Hindlimb muscle (tissue), 1 donor: ENCODE measurements at regions not wholly inside any gene's neighbourhood (a gene's known extent, or its start where the extent isn't known, plus 50 kb on each side); places are given as distances from the start of the nearest gene placed in this dataset.
A peak's percentile ranks its signal among the peaks of the same experiment; 100 is the strongest.

Experiments used
- DNase-seq: peaks from one replicate; pipeline ENCODE4 v3.0.0-alpha.2; 2013

- no peak for DNase-seq
Observed at GRCh38 chr21:38712071-38712470, 93.7 kb upstream of the ETS2 start.

GRCh38 chr21:38712664-38713063 is 93.1 kb upstream of the ETS2 start:
- no peak for DNase-seq

GRCh38 chr21:38714039-38714817 is 91.5 kb upstream of the ETS2 start:
- no peak for DNase-seq

- DNase-seq, result no peak
Observed at GRCh38 chr21:38714999-38715398, 90.7 kb upstream of the ETS2 start.

DNA sequence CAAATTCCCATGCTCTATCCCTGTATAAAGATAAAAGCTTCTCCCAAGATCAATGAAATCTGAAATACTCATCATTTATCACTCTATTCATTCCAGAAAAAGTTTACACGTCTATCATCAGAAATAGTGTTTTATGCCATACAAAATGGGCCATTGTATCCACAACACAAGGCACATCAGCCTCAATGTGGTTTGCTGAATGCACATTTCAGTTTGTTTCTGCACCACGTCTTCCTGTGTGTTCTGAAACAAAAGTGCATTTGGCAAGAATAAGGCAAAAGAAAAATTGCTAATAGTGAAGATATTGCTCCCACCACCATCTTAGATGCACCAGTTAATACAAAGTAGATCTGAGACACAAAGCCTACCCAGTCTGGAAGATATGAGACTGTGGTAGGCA is 89.6 kb upstream of the ETS2 start:
- no peak for DNase-seq

DNA sequence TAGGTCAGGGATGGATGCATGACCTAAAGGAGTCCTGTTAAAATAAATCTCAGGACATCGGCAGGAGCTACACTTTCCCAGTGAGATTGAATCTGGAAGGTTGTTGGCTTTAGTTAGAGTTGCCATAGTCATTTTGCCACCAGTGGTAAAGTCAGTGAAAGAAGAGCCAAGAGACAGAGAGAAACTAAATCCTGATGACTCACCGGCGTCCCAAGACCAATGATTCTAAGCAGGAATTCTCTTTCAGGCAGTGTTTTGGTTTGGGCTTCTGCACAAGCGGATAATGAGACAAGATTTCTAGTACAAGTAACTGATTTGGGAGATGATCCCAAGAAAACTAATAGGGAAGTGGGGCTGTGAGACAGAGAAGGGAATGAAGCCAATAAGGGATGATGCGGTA is 88.8 kb upstream of the ETS2 start:
- DNase-seq, result no peak

- DNase-seq, result no peak
Observed at GRCh38 chr21:38718481-38718880, 87.2 kb upstream of the ETS2 start.

GRCh38 chr21:38720074-38720473 is 85.7 kb upstream of the ETS2 start:
- DNase-seq, result no peak

- no peak for DNase-seq
Observed at GRCh38 chr21:38721055-38721454, 84.7 kb upstream of the ETS2 start.

DNA sequence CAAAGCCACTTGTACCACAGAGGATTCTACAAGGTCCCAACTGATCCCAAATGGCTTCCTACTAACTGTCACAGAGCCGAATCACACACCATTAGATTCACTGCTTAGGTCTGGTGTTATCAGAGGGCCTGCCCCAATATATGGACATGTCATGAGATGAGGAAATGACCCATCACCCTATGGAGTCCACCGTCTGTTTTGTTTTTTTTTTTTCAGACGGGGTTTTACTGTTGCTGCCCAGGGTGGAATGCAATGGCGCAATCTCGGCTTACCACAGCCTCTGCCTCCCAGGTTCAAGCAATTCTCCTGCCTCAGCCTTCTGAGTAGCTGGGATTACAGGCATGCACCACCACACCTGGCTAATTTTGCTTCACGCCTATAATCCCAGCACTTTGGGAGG is 83.8 kb upstream of the ETS2 start:
- no peak for DNase-seq

DNA sequence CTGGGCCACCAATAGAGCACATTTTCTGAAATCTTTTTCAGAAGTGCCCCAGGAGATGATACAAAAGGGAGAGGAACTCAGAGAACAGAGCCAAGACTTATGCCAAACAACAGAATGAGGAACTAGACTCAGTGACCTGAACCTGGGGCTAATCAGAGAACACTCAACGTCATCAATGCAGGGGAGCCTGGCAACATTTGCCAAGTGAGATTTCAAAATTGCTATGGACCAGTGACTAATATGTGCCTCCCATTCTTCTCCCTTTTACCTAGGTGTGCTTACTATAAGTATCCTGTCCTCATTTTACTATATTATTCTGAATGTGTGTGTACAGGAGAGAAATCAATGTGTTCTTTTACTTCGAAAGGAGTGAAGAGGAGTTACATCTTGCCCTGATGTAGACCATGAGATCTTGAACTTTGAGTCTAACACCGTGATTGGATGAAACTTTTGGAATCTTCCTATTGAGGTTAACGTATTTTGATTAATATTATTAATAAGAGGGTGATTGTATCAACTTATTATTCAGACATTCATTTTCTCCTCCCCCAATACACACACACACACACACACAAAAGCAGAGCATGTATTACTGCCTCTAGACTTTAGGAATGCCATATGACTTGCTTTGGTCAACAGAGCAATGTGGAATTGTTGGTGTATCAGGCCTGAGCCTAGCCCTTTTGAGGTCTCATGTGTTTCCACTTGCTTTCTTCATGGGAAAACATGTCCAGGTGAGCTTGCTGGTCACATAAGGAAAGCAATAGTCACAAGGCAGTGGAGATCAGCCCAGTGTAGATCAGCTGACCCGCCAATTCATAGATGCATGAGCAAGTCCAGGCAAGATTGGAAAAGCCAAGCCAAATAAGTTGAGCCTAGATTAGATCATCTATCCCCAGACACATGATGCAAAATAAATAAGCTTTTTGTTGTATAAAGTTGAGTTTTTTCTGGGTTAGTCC is 80.3 kb upstream of the ETS2 start:
- no peak for DNase-seq

GRCh38 chr21:38726482-38726881 is 79.2 kb upstream of the ETS2 start:
- no peak for DNase-seq

GRCh38 chr21:38729291-38729690 is 76.4 kb upstream of the ETS2 start:
- DNase-seq, result no peak

DNA sequence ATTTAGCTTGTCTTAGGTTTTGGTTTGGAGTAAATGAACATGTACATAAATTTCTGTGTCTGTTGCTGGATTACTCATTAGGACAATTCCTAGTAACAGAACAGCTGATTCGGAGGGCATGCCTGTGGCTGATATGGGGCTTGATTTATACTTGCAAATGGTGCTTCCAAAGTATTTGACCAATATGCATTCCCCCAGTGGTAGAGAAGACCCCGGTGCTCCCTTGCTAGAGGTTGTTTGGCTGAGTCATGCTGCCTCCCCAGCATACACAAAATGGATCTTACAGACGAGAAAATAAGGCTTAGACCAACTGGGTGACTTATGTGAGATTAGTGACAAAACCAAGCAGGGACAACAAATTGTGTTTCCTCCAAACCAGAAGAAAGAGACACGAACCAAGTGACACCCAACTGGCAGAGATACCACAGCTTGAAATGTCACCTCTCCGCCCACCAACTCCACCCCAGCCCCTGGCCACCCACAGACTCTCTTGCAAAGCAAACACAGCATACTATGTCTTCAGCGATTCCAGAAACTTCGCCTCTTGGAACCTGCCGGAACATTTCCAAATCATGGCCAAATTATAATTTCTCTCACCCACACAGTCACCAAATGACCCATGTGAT is 75.9 kb upstream of the ETS2 start:
- DNase-seq, result no peak

- peak; percentile 87 for DNase-seq
Observed at GRCh38 chr21:38733972-38734546, 71.7 kb upstream of the ETS2 start.

DNA sequence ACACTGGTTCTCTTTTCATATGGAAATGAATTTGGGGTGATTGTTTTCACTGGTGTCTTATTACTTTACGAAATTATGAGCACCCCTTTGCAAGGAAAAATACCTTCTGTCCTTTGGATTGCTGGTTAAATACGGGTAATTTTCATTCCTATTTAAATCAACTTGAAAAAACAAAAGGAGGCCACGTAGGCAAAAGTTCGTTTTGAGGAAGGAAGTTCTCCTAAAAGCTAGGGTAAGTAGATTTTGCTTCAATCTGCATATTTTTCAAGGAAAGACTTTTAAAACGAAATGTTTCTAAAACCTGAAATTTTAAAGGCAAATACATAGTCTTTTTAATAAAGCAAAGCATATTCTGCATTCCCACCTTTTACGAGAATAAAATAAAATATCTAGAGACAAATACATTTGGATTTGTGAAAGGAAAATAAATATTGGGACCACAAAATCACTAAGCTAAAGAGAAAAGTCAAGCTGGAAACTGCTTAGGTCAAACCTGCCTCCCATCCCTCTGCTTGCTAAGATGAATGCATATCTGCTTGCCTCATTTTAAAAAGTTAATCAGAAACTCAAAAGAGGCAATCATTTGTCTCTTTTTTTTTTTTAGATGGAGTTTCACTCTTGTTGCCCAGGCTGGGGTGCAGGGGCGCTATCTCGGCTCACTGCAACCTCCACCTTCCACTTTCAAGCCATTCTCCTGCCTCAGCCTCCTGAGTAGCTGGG is 70.9 kb upstream of the ETS2 start:
- DNase-seq, result no peak

DNA sequence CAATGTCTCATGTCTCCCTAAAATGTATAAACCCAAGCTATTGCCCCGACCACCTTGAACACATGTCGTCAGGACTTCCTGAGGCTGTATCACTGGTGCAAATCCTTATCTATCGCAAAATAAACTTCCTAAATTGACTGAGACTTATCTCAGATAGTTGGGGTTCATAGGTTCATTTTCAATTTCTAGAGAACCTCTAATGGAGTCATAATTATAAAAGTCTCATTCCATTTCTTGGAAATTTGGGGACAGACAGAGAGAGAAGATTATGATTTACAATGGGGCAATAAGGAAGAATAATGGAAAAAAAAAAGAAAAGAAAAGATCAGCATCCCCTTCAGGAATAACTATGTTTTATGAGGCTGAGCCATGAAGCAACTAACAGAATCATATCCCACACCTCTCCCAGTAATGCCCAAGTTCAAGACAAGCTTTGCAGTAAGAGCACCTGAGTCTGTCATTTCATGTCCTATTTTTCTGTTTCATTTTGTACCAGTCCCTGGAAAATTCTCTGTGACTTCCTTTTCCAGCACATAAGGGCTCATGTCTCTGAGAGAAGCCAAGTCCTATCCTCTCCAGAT is 70.0 kb upstream of the ETS2 start:
- DNase-seq, result no peak

- DNase-seq, result no peak
Observed at GRCh38 chr21:38740090-38740489, 65.6 kb upstream of the ETS2 start.

DNA sequence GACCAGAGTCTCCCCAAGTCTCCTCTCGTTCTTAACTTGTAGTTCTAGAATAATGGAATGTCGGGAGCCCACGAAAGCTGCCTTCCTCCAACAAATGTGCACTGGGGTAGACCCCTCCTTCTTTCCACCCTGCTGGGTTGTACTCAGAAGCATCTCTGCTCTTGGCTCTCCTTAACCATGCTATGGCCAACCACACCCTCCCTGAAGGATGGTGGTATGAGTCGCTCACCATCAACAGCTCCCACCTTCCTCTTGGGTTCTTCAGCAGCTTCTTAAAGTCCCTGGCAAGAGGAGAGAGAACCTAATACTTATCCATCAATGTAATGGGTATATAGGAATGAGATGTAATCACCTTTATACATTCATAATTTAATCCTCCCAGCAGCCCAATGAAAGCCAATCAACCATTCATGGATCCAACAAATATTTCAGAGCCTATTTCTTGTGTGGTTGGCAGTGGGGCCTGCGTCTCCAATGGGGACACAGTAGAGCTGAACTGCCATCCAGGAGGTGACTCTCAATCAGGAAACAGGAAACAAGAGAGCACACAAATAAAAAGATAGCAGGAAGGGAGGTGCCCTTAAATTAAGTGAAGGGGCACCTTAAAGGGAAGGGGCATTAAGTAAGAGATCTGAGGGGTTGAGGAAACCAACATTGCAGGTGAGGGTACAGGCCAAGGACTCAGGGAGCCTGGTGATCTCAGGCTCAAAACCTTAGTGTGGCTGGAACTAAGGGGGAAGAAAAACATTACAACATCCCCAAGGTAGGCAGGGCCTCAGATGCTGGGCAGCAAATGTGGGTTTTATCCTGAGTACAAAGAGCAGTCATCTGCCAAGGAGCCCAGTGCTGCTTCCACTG is 64.4 kb upstream of the ETS2 start:
- DNase-seq, result no peak

- no peak for DNase-seq
Observed at GRCh38 chr21:38741950-38742256, 63.8 kb upstream of the ETS2 start.
